Colonic mucosa (tissue), 4 donors: ENCODE measurements at regions not wholly inside any gene's neighbourhood (a gene's known extent, or its start where the extent isn't known, plus 50 kb on each side); places are given as distances from the start of the nearest gene placed in this dataset.

Source experiments
- DNase-seq: peaks from one replicate; pipeline ENCODE4 v3.0.0-alpha.2; 2020
- H3K27ac ChIP-seq: fragments of 200-600 bp; one replicate; pipeline ENCODE4 v1.8.0; 2021
- H3K27me3 ChIP-seq: fragments of 200-600 bp; one replicate; pipeline ENCODE4 v1.8.0; 2021
- H3K36me3 ChIP-seq: fragments of 200-600 bp; one replicate; pipeline ENCODE4 v1.8.0; 2021
- H3K4me1 ChIP-seq: fragments of 200-600 bp; one replicate; pipeline ENCODE4 v1.8.0; 2021; ENCODE audit warnings: mild to moderate bottlenecking
- H3K4me3 ChIP-seq: fragments of 200-600 bp; one replicate; pipeline ENCODE4 v1.8.0; 2021
- H3K9ac ChIP-seq, 2 donors: one replicate each; pipeline ENCODE4 v1.7.0; 2013; ENCODE audit warnings: control low read depth in 2 of 2, low read depth in 2 of 2, low read length in 2 of 2
- H3K9me3 ChIP-seq: fragments of 200-600 bp; one replicate; pipeline ENCODE4 v1.8.0; 2021
- intact Hi-C: fragments of 100-400 bp; cut with DNase I; formaldehyde crosslinking; loops from one replicate; pipeline ENCODE4 v1.14.1; 2022
- TF ChIP-seq, protein P1 (sequence below): fragments of 200-600 bp; IDR thresholded peaks from one replicate; pipeline ENCODE4 v1.8.0; 2022; ENCODE audit warnings: antibody characterized with exemption, mild to moderate bottlenecking
- donor health status: healthy.
- donor health status: DM: no; HTN: no; CAD: no.
- donor health status: DM: no; HTN: no; CAD: no.

DNA sequence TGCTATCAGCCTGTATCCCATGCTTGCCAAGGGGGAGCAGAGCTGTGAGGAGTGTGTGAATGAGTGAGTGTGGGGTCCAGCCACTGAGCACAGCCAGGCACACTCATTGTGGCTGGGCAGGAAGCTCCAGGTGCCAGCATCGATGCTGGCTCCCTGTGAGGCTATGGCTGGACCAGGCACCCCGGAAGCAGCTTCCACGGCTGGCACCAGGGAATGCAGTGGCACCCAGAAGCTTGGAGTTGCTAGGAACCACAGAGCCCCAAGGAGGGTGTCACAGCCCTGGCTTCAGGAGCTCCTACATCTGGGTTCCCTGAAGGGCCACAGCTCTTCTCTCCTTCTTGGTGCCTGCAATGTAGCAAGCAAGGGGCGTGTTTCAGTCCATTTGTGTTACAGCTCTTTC lies 625.9 kb upstream of the RAG2 start:
- TF ChIP-seq, protein P1, sequence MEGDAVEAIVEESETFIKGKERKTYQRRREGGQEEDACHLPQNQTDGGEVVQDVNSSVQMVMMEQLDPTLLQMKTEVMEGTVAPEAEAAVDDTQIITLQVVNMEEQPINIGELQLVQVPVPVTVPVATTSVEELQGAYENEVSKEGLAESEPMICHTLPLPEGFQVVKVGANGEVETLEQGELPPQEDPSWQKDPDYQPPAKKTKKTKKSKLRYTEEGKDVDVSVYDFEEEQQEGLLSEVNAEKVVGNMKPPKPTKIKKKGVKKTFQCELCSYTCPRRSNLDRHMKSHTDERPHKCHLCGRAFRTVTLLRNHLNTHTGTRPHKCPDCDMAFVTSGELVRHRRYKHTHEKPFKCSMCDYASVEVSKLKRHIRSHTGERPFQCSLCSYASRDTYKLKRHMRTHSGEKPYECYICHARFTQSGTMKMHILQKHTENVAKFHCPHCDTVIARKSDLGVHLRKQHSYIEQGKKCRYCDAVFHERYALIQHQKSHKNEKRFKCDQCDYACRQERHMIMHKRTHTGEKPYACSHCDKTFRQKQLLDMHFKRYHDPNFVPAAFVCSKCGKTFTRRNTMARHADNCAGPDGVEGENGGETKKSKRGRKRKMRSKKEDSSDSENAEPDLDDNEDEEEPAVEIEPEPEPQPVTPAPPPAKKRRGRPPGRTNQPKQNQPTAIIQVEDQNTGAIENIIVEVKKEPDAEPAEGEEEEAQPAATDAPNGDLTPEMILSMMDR, result no peak
- Histone ChIP-seq H3K4me1 (no peaks in the 10 kb centered on the region), H3K27ac (no peak overlapping the region), H3K9me3 (no peaks in the 10 kb centered on the region), H3K36me3 (no peaks in the 10 kb centered on the region), H3K27me3 (no peaks in the 10 kb centered on the region), H3K9ac (no peak overlapping the region), H3K4me3 (no peak overlapping the region)
- DNase-seq, result no peak
- intact Hi-C loops, result no loop called here

DNA sequence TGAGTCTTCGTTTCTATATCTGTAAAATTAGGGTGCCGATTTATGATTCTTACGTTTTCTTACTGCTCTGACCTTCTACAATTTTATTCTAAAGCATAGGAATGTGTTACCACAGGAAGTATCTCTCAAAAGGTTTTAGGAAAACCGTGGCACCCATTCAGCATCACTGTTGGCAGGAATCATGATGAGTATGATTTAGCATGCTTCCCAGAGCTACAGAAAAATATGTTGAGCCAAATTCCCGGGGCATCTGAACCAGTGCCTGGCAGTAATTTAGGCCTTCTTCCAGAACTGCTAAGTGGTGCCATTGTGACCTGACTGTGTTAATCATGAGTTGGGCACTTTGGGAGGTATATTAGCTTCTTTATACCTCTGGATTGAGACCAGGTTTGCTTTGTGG lies 605.0 kb upstream of the RAG2 start:
- Histone ChIP-seq H3K27ac (no peak overlapping the region), H3K4me3 (no peak overlapping the region), H3K36me3 (no peaks in the 10 kb centered on the region), H3K9me3 (no peaks in the 10 kb centered on the region), H3K4me1 (no peaks in the 10 kb centered on the region), H3K27me3 (no peaks in the 10 kb centered on the region), H3K9ac (no peak overlapping the region)
- TF ChIP-seq, protein P1, result no peak
- DNase-seq, result no peak
- intact Hi-C loops, result no loop called here

DNA sequence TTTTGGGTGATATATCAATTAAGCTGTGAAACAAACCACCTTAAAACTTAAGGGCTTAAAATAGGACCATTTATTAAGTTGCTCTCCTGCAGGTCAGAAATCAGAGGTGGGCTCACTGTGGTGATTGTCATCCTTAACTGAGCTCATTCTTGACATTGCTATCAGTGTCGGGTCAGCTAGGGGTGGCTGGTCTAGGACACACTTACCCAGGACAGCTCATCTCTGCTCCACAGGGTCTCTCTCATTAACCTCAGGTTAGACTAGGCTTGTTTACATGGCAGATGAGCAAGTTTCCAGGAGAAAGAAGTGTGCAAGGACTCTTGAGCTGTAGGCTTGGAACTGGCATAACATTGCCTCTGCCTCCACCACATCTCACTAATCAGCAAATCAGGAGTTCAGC lies 601.0 kb upstream of the RAG2 start:
- no peaks in the 10 kb centered on the region for H3K4me1 ChIP-seq
- TF ChIP-seq, protein P1, result no peak
- no peak for DNase-seq
- no peaks in the 10 kb centered on the region for H3K36me3 ChIP-seq
- H3K4me3 ChIP-seq, result no peak overlapping the region
- no peak overlapping the region for H3K27ac ChIP-seq
- H3K27me3 ChIP-seq, result no peaks in the 10 kb centered on the region
- no peaks in the 10 kb centered on the region for H3K9me3 ChIP-seq
- no peak overlapping the region for H3K9ac ChIP-seq
- intact Hi-C loops, result no loop called here

DNA sequence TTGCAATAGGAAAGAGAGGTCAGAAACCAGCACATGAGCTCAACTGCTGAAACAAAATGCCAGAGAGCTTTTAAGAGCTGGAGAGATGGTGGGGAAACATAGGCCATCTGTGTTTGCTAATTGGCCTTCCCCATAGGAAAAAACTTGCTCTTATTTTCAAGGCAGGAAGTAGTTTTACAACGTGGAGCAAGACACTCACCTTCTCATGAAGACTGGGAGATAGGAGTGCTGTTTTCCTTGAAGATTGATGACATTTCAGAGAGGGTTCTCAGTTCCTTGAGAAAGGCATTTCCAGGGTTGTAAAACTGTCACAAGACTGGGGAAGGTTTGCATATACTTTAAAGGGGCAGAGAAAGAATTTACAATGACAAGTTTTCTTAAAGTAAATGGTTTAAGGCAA lies 586.3 kb upstream of the RAG2 start:
- H3K9me3 ChIP-seq, result no peaks in the 10 kb centered on the region
- intact Hi-C loops, result no loop called here
- TF ChIP-seq, protein P1, result no peak
- no peak overlapping the region for H3K27ac ChIP-seq
- H3K4me1 ChIP-seq, result no peaks in the 10 kb centered on the region
- no peak for DNase-seq
- no peaks in the 10 kb centered on the region for H3K36me3 ChIP-seq
- no peak overlapping the region for H3K9ac ChIP-seq
- H3K27me3 ChIP-seq, result no peaks in the 10 kb centered on the region
- H3K4me3 ChIP-seq, result no peak overlapping the region

DNA sequence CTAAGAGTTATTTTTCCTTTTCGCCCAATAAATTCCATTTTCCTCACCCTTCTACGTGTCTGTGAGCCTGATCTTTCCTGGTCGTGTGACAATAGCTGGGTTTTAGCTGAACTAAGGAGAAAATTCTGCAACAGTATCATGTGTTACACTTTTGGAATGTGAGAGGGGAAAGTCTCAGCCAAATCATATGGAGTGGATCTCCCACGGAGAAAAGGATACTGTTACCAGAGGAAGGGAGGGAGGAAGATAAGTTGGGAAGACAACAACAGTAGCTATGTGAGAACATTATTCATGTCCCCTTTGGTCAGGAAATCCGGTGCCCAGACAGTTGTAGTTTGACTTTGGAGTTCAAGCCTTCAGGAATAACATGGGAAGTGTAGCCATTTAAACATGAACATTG lies 584.0 kb upstream of the RAG2 start:
- Histone ChIP-seq H3K4me1 (no peaks in the 10 kb centered on the region), H3K9ac (no peak overlapping the region), H3K4me3 (no peak overlapping the region), H3K9me3 (no peaks in the 10 kb centered on the region), H3K27me3 (no peaks in the 10 kb centered on the region), H3K27ac (no peak overlapping the region), H3K36me3 (no peaks in the 10 kb centered on the region)
- TF ChIP-seq, protein P1, result no peak
- DNase-seq, result no peak
- intact Hi-C loops, result no loop called here

DNA sequence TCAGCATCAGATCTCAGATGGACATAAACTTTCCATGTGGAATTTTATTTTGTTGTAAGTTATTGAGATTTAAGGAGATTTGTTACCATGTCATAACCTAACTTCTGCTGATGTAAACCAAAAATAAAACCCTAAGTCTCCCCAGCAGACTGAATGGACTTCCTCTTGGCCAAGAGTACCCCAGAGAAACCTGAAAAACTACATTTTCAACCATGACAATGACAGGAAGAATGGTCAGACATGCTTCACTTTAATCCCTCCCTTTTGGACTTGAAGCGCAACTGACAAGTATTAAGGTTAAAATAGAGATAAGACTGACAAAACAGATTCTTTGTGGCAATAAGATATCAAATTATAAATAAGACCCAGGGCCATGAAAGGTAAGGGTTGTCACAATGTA lies 579.7 kb upstream of the RAG2 start:
- no peak for DNase-seq
- no peak overlapping the region for H3K4me3 ChIP-seq

More for the DNA sequence above, 579.7 kb upstream of the RAG2 start:
- H3K9me3 ChIP-seq, result no peaks in the 10 kb centered on the region
- intact Hi-C loops, result no loop called here
- H3K4me1 ChIP-seq, result no peaks in the 10 kb centered on the region
- H3K9ac ChIP-seq, result no peak overlapping the region
- H3K36me3 ChIP-seq, result no peaks in the 10 kb centered on the region
- H3K27me3 ChIP-seq, result no peaks in the 10 kb centered on the region
- TF ChIP-seq, protein P1, result no peak
- H3K27ac ChIP-seq, result no peak overlapping the region
